ENCODE measurements at regions not wholly inside any gene's neighbourhood (a gene's known extent, or its start where the extent isn't known, plus 50 kb on each side); places are given as distances from the start of the nearest gene placed in this dataset.

DNA sequence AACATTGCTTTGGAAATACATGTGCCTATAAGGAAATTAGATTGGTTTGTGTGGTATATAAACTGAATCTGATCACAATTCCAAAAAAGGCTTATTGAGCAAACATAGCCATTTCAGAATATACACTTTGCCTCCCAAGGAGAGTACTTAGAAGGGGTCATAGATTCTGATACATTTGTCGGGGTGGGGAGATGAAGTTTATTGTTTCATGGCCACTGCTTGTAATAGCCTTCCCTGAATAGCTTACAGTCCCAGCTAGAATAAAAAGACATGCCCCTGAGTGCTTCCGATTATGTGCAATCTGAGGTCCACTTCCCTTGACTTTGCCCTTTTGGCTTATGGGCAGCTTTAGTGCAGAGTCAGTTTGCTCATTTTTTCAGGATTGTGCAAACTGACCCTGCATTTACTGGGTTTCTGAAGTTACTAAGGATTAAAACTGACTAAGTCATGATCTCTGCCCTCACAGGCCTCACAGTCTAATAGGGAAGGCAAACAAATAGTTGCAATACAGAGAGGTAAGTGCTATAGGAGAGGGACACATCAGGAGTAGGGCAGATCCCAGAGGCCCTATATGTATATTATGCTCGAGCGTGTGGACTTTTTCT, 184.2 kb downstream of the BLID start (continued):
- TF ChIP-seq, protein P1, sequence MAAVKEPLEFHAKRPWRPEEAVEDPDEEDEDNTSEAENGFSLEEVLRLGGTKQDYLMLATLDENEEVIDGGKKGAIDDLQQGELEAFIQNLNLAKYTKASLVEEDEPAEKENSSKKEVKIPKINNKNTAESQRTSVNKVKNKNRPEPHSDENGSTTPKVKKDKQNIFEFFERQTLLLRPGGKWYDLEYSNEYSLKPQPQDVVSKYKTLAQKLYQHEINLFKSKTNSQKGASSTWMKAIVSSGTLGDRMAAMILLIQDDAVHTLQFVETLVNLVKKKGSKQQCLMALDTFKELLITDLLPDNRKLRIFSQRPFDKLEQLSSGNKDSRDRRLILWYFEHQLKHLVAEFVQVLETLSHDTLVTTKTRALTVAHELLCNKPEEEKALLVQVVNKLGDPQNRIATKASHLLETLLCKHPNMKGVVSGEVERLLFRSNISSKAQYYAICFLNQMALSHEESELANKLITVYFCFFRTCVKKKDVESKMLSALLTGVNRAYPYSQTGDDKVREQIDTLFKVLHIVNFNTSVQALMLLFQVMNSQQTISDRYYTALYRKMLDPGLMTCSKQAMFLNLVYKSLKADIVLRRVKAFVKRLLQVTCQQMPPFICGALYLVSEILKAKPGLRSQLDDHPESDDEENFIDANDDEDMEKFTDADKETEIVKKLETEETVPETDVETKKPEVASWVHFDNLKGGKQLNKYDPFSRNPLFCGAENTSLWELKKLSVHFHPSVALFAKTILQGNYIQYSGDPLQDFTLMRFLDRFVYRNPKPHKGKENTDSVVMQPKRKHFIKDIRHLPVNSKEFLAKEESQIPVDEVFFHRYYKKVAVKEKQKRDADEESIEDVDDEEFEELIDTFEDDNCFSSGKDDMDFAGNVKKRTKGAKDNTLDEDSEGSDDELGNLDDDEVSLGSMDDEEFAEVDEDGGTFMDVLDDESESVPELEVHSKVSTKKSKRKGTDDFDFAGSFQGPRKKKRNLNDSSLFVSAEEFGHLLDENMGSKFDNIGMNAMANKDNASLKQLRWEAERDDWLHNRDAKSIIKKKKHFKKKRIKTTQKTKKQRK (IDR thresholded peaks at IDR 0.05; ENCODE audit: low read length): no peak
- no peak for TF ChIP-seq IKZF1 (IDR thresholded peaks at IDR 0.05)
- TF ChIP-seq MEIS2 (CRISPR knock-in tag; IDR thresholded peaks at IDR 0.05): peak; percentile 77
- TF ChIP-seq IKZF5 (CRISPR knock-in tag; IDR thresholded peaks at IDR 0.05): peak; percentile 92
- TF ChIP-seq ARID2 (CRISPR knock-in tag; IDR thresholded peaks at IDR 0.05; ENCODE audit: borderline replicate concordance): no peak
- TF ChIP-seq, protein P2, sequence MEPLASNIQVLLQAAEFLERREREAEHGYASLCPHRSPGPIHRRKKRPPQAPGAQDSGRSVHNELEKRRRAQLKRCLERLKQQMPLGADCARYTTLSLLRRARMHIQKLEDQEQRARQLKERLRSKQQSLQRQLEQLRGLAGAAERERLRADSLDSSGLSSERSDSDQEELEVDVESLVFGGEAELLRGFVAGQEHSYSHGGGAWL (CRISPR knock-in tag; IDR thresholded peaks at IDR 0.05): no peak
- peak; percentile 85; the same call in 1 of the 2 replicates for TF ChIP-seq ZBTB44 (CRISPR knock-in tag; IDR thresholded peaks at IDR 0.05)
- no peak for TF ChIP-seq ZNF724P (CRISPR knock-in tag; IDR thresholded peaks at IDR 0.05; ENCODE audit: borderline replicate concordance)
- TF ChIP-seq ZNF879 (CRISPR knock-in tag; IDR thresholded peaks at IDR 0.05): no peak
- TF ChIP-seq ZNF232 (CRISPR knock-in tag; IDR thresholded peaks at IDR 0.05; ENCODE audit: borderline replicate concordance): no peak
- no peak for TF ChIP-seq PHB2 (IDR thresholded peaks at IDR 0.05; ENCODE audit: partially characterized antibody)
- TF ChIP-seq GFI1 (CRISPR knock-in tag; IDR thresholded peaks at IDR 0.05; ENCODE audit: borderline replicate concordance): peak; percentile 89
- peak; percentile 94 for TF ChIP-seq HMG20B (CRISPR knock-in tag; conservative IDR thresholded peaks at IDR 0.05)
- TF ChIP-seq ADNP (CRISPR knock-in tag; IDR thresholded peaks at IDR 0.05): no peak
- TF ChIP-seq, protein P3, sequence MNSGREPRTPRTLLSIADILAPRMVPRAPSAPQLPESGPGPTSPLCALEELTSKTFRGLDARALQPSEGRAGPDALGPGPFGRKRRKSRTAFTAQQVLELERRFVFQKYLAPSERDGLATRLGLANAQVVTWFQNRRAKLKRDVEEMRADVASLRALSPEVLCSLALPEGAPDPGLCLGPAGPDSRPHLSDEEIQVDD (CRISPR knock-in tag; IDR thresholded peaks at IDR 0.05; ENCODE audit: borderline replicate concordance): no peak
- no peak for TF ChIP-seq FOXO4 (CRISPR knock-in tag; conservative IDR thresholded peaks at IDR 0.05)
- TF ChIP-seq MED1 (CRISPR knock-in tag; IDR thresholded peaks at IDR 0.05): peak; percentile 96
- peak; percentile 74; the same call in 1 of the 2 replicates for TF ChIP-seq CBFB (CRISPR knock-in tag; IDR thresholded peaks at IDR 0.05)
- TF ChIP-seq SIN3B (IDR thresholded peaks at IDR 0.05; ENCODE audit: low read length): no peak
- TF ChIP-seq SP140L (CRISPR knock-in tag; IDR thresholded peaks at IDR 0.05; ENCODE audit: borderline replicate concordance): 0 out of 2 replicates have a peak, but pooled peaks have one; percentile 48
- no peak for TF ChIP-seq ZNF446 (CRISPR knock-in tag; IDR thresholded peaks at IDR 0.05)
- no peak; the same call in none of the 2 replicates for TF ChIP-seq MIXL1 (CRISPR knock-in tag; IDR thresholded peaks at IDR 0.05)
- TF ChIP-seq PHF5A (CRISPR knock-in tag; IDR thresholded peaks at IDR 0.05; ENCODE audit: low read depth, unreplicated experiment): peak; percentile 54
- TF ChIP-seq ETV6 (CRISPR knock-in tag; conservative IDR thresholded peaks at IDR 0.05): peak; percentile 77; the same call in 1 of the 2 replicates

Measured in HepG2 (cell line).